ENCODE measurements at regions not wholly inside any gene's neighbourhood (a gene's known extent, or its start where the extent isn't known, plus 50 kb on each side); places are given as distances from the start of the nearest gene placed in this dataset.
"Not testable (repeated sequence)": the region's sequence is repeated elsewhere in the genome, so short reads cannot be mapped to it uniquely, and the experiment has no call there.

GRCh38 chr14:106343626-106344025 is 817.2 kb downstream of the TMEM121 start:
- H3K9me3 ChIP-seq (ENCODE audit: insufficient read depth, low read length), result no peaks in the 10 kb centered on the region
- H3K36me3 ChIP-seq (ENCODE audit: insufficient read depth, insufficient read length, low read length), result no peaks in the 10 kb centered on the region
- H3K4me3 ChIP-seq (ENCODE audit: insufficient read length, low read depth), result no peak overlapping the region
- no peaks in the 10 kb centered on the region for H3K27me3 ChIP-seq (ENCODE audit: insufficient read depth, insufficient read length)
- no peak for DNase-seq (ENCODE audit: low read depth, low spot score)
- H3K9ac ChIP-seq (ENCODE audit: insufficient read length, low read depth), result no peak overlapping the region
- TF ChIP-seq YY1 (IDR thresholded peaks at IDR 0.05; ENCODE audit: insufficient read depth, insufficient read length), result no peak
- no peak for TF ChIP-seq SUZ12 (IDR thresholded peaks at IDR 0.05; ENCODE audit: extremely low read depth, insufficient read depth, insufficient read length)
- TF ChIP-seq ZNF274 (IDR thresholded peaks at IDR 0.05; ENCODE audit: low read depth, low read length), result no peak
- no peaks in the 10 kb centered on the region for H3K4me1 ChIP-seq (ENCODE audit: insufficient read depth, insufficient read length)

GRCh38 chr14:106344065-106344614 is 817.8 kb downstream of the TMEM121 start:
- not testable (repeated sequence) for H3K27me3 ChIP-seq (ENCODE audit: insufficient read depth, insufficient read length); H3K36me3 ChIP-seq (ENCODE audit: insufficient read depth, insufficient read length, low read length); DNase-seq (ENCODE audit: low read depth, low spot score); H3K4me1 ChIP-seq (ENCODE audit: insufficient read depth, insufficient read length); H3K9me3 ChIP-seq (ENCODE audit: insufficient read depth, low read length); H3K9ac ChIP-seq (ENCODE audit: insufficient read length, low read depth); H3K4me3 ChIP-seq (ENCODE audit: insufficient read length, low read depth)

GRCh38 chr14:106344791-106345479 is 818.6 kb downstream of the TMEM121 start:
- not testable (repeated sequence) for H3K4me1 ChIP-seq (ENCODE audit: insufficient read depth, insufficient read length); H3K9ac ChIP-seq (ENCODE audit: insufficient read length, low read depth); H3K27me3 ChIP-seq (ENCODE audit: insufficient read depth, insufficient read length); H3K9me3 ChIP-seq (ENCODE audit: insufficient read depth, low read length); DNase-seq (ENCODE audit: low read depth, low spot score); H3K4me3 ChIP-seq (ENCODE audit: insufficient read length, low read depth); H3K36me3 ChIP-seq (ENCODE audit: insufficient read depth, insufficient read length, low read length)

- Histone ChIP-seq H3K4me1 (ENCODE audit: insufficient read depth, insufficient read length) (no peaks in the 10 kb centered on the region), H3K9ac (ENCODE audit: insufficient read length, low read depth) (no peak overlapping the region), H3K27me3 (ENCODE audit: insufficient read depth, insufficient read length) (no peaks in the 10 kb centered on the region), H3K36me3 (ENCODE audit: insufficient read depth, insufficient read length, low read length) (no peaks in the 10 kb centered on the region), H3K9me3 (ENCODE audit: insufficient read depth, low read length) (no peaks in the 10 kb centered on the region), H3K4me3 (ENCODE audit: insufficient read length, low read depth) (no peak overlapping the region)
- TF ChIP-seq YY1 (IDR thresholded peaks at IDR 0.05; ENCODE audit: insufficient read depth, insufficient read length) (no peak), SUZ12 (IDR thresholded peaks at IDR 0.05; ENCODE audit: extremely low read depth, insufficient read depth, insufficient read length) (no peak), ZNF274 (IDR thresholded peaks at IDR 0.05; ENCODE audit: low read depth, low read length) (no peak)
- no peak for DNase-seq (ENCODE audit: low read depth, low spot score)
Measured at GRCh38 chr14:106346084-106346483, 819.7 kb downstream of the TMEM121 start.

- Histone ChIP-seq H3K9me3 (ENCODE audit: insufficient read depth, low read length) (no peaks in the 10 kb centered on the region), H3K36me3 (ENCODE audit: insufficient read depth, insufficient read length, low read length) (no peaks in the 10 kb centered on the region), H3K4me1 (ENCODE audit: insufficient read depth, insufficient read length) (no peaks in the 10 kb centered on the region), H3K9ac (ENCODE audit: insufficient read length, low read depth) (no peak overlapping the region), H3K4me3 (ENCODE audit: insufficient read length, low read depth) (no peak overlapping the region), H3K27me3 (ENCODE audit: insufficient read depth, insufficient read length) (no peaks in the 10 kb centered on the region)
- DNase-seq (ENCODE audit: low read depth, low spot score), result no peak
- TF ChIP-seq YY1 (IDR thresholded peaks at IDR 0.05; ENCODE audit: insufficient read depth, insufficient read length) (no peak), ZNF274 (IDR thresholded peaks at IDR 0.05; ENCODE audit: low read depth, low read length) (no peak), SUZ12 (IDR thresholded peaks at IDR 0.05; ENCODE audit: extremely low read depth, insufficient read depth, insufficient read length) (no peak)
Measured at GRCh38 chr14:106346534-106347290, 820.3 kb downstream of the TMEM121 start.

- H3K36me3 ChIP-seq (ENCODE audit: insufficient read depth, insufficient read length, low read length), result no peaks in the 10 kb centered on the region
- no peaks in the 10 kb centered on the region for H3K27me3 ChIP-seq (ENCODE audit: insufficient read depth, insufficient read length)
- H3K4me3 ChIP-seq (ENCODE audit: insufficient read length, low read depth), result no peak overlapping the region
- H3K9me3 ChIP-seq (ENCODE audit: insufficient read depth, low read length), result no peaks in the 10 kb centered on the region
- DNase-seq (ENCODE audit: low read depth, low spot score), result no peak
- no peaks in the 10 kb centered on the region for H3K4me1 ChIP-seq (ENCODE audit: insufficient read depth, insufficient read length)
- TF ChIP-seq ZNF274 (IDR thresholded peaks at IDR 0.05; ENCODE audit: low read depth, low read length) (no peak), YY1 (IDR thresholded peaks at IDR 0.05; ENCODE audit: insufficient read depth, insufficient read length) (no peak), SUZ12 (IDR thresholded peaks at IDR 0.05; ENCODE audit: extremely low read depth, insufficient read depth, insufficient read length) (no peak)
- H3K9ac ChIP-seq (ENCODE audit: insufficient read length, low read depth), result no peak overlapping the region
Measured at GRCh38 chr14:106347291-106347778, 821.0 kb downstream of the TMEM121 start.

- Histone ChIP-seq H3K9me3 (ENCODE audit: insufficient read depth, low read length) (no peaks in the 10 kb centered on the region), H3K27me3 (ENCODE audit: insufficient read depth, insufficient read length) (no peaks in the 10 kb centered on the region), H3K4me1 (ENCODE audit: insufficient read depth, insufficient read length) (no peaks in the 10 kb centered on the region), H3K4me3 (ENCODE audit: insufficient read length, low read depth) (no peak overlapping the region), H3K9ac (ENCODE audit: insufficient read length, low read depth) (no peak overlapping the region), H3K36me3 (ENCODE audit: insufficient read depth, insufficient read length, low read length) (no peaks in the 10 kb centered on the region)
- TF ChIP-seq SUZ12 (IDR thresholded peaks at IDR 0.05; ENCODE audit: extremely low read depth, insufficient read depth, insufficient read length), result no peak
- no peak for DNase-seq (ENCODE audit: low read depth, low spot score)
Measured at GRCh38 chr14:106347890-106348755, 821.7 kb downstream of the TMEM121 start.

GRCh38 chr14:106348873-106349540 is 822.6 kb downstream of the TMEM121 start:
- DNase-seq (ENCODE audit: low read depth, low spot score); H3K4me3 ChIP-seq (ENCODE audit: insufficient read length, low read depth); H3K27me3 ChIP-seq (ENCODE audit: insufficient read depth, insufficient read length); H3K36me3 ChIP-seq (ENCODE audit: insufficient read depth, insufficient read length, low read length); H3K9ac ChIP-seq (ENCODE audit: insufficient read length, low read depth); H3K4me1 ChIP-seq (ENCODE audit: insufficient read depth, insufficient read length); H3K9me3 ChIP-seq (ENCODE audit: insufficient read depth, low read length): not testable (repeated sequence)

GRCh38 chr14:106349678-106350457 is 823.5 kb downstream of the TMEM121 start:
- H3K36me3 ChIP-seq (ENCODE audit: insufficient read depth, insufficient read length, low read length); DNase-seq (ENCODE audit: low read depth, low spot score); H3K27me3 ChIP-seq (ENCODE audit: insufficient read depth, insufficient read length); H3K9me3 ChIP-seq (ENCODE audit: insufficient read depth, low read length); H3K4me1 ChIP-seq (ENCODE audit: insufficient read depth, insufficient read length); H3K9ac ChIP-seq (ENCODE audit: insufficient read length, low read depth); H3K4me3 ChIP-seq (ENCODE audit: insufficient read length, low read depth): not testable (repeated sequence)

Measured in NT2/D1 (cell line).